ENCODE measurements at regions not wholly inside any gene's neighbourhood (a gene's known extent, or its start where the extent isn't known, plus 50 kb on each side); places are given as distances from the start of the nearest gene placed in this dataset.

DNA sequence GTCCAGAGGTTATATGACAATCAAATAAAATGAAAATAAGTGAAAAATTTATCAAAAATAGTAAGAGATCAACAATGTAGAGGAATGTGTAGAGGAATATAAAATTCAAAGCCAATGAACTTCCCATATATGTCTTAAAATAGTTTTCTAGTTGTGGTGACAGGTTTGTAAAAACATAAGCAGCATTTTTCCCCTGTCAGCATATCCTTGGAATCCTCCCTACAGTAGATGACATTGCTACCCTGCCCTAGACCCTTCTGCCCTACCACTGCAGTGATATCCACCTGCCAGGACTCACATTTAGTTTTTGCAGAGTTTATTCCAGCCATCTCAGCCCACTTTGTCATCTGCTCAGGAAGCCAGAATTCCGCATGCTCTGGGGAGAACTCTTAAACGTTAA, 842.0 kb downstream of the RPS29 start:
- TF ChIP-seq CTCF (IDR thresholded peaks at IDR 0.05; ENCODE audit: extremely low read depth, missing control alignments), result no peak
- no peak for DNase-seq (ENCODE audit: low spot score)

DNA sequence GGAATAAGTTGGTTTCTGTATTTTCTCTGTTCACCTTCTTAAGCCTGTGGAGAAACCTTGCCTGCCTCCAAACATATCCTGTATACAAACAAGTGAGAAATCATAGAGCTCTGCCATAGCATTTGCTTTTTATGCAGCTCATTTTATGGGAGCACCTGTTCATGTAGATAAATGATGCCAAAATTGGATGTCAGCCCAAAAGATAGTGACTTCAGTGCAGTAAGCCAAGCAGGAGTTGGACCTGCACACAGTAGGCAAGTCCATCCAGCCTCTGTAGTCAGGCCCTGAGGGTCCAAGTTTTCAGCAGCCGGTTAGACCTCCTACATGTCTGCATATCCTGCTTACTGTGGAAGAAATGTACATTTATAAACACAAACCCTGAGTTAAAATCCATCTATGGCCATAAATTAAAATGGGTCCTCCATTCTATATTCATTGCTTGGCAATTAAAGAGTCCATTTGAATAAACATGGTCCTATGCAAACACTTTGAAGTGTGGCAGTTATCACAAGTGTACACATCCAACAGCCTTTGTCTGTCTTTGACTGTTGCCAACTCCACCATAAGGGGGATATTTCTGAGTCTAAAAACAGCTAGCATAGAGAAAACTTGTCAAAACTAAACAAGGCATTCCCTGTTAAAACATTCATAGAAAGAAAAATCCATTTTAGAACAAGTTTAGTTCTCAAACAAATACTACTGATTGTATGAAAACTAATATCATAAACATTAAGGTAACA, 847.8 kb downstream of the RPS29 start:
- DNase-seq (ENCODE audit: low spot score), result no peak
- TF ChIP-seq CTCF (IDR thresholded peaks at IDR 0.05; ENCODE audit: extremely low read depth, missing control alignments), result no peak

DNA sequence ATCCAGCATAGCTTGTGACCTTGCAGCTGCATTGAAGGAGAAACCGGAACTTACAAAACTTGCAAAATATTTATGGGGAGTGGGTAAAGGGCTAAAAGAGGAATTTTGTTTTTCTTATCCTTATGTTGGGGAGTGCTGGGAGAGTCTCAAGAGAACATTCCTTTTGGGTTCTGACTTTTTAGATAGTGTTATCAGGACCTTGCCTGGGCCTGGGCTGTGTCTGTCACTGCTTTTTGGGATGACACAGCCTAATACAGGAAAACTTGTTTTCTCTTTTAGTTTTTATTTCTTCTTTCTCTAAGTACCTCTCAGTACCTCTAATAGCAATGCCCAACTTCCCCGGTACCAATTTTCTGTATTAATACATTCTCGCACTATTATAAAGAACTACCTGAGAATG, 850.6 kb downstream of the RPS29 start:
- no peak for DNase-seq (ENCODE audit: low spot score)
- TF ChIP-seq CTCF (IDR thresholded peaks at IDR 0.05; ENCODE audit: extremely low read depth, missing control alignments), result no peak

GRCh38 chr14:48731260-48731659, 854.9 kb downstream of the RPS29 start:
- no peak for TF ChIP-seq CTCF (IDR thresholded peaks at IDR 0.05; ENCODE audit: extremely low read depth, missing control alignments)

DNA sequence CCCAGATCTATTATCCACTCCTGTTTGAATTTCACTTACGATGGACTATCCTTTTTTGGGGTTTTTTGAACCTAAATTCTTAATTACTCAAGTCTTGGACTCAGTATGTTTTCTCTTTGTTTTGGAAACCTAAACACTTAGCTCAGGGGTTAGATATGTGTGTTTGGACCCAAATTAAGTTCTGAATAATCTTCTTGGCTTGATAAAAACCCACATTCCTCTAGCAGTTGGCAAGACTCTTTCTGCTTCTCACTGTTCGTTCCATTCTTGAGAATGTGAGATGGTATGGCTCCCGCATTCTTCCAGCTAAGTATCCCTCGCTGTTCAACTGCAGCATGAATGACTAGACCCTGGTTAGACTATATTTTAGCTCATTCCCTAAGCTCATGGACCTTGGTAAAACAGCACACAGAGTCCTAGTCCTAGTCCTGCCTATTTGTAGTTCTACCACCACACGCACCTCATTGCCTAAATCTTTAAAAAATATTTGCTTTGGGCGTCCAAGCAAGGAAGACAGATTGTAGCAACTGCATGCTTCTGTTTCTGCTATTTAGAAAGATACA, 860.0 kb downstream of the RPS29 start:
- TF ChIP-seq CTCF (IDR thresholded peaks at IDR 0.05; ENCODE audit: extremely low read depth, missing control alignments), result no peak
- DNase-seq (ENCODE audit: low spot score), result no peak

More at GRCh38 chr14:48731260-48731659, 854.9 kb downstream of the RPS29 start:
- DNase-seq (ENCODE audit: low spot score), result no peak

GRCh38 chr14:48725051-48725734, 861.0 kb downstream of the RPS29 start:
- no peak for TF ChIP-seq CTCF (IDR thresholded peaks at IDR 0.05; ENCODE audit: extremely low read depth, missing control alignments)

DNA sequence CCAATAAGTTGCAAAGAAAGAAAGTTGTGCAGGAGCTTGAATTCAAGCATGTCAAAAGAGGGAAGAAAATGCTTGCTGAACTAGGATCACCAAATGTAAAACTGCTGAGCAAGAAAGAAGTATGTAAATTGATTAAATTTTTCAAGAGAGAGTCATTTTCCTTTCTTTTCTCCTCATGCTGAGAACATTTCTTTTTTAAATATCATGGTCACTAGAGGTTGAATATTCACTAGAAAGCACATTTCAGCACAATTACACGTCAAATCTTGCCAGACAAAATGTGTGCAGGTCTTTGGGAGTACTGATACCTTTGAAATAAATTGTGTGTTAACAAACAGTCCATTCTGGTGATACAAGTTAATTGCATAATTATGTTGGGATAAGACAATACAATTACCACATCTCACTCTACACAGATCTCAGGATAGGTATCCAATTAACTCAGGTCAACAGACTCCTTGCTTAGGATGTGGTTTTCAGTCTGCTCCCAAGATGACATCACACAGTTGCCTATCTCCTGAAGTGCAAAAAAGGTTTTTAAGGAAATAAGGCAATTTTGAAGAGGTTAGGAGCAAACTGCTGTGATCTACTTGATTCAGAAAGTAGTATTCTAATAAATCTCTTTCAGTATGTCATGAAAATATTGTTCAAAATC, 862.2 kb downstream of the RPS29 start:
- no peak for TF ChIP-seq CTCF (IDR thresholded peaks at IDR 0.05; ENCODE audit: extremely low read depth, missing control alignments)
- DNase-seq (ENCODE audit: low spot score), result no peak

More at GRCh38 chr14:48725051-48725734, 861.0 kb downstream of the RPS29 start:
- no peak for DNase-seq (ENCODE audit: low spot score)

Data from GM20000 (cell line).